Suprapubic skin (tissue), 4 donors: ENCODE measurements at regions not wholly inside any gene's neighbourhood (a gene's known extent, or its start where the extent isn't known, plus 50 kb on each side); places are given as distances from the start of the nearest gene placed in this dataset.

ENCODE experiments used
- DNase-seq, 2 donors: peaks; one replicate each; pipeline ENCODE4 v3.0.0-alpha.2; 2019; ENCODE audit warnings: low spot score in 2 of 2
- H3K27ac ChIP-seq: fragments of 200-600 bp; sonication (generic); one replicate; pipeline ENCODE4 v1.5.1; 2019
- H3K27me3 ChIP-seq: fragments of 200-600 bp; sonication (generic); one replicate; pipeline ENCODE4 v1.5.1; 2019
- H3K36me3 ChIP-seq: fragments of 200-600 bp; sonication (generic); one replicate; pipeline ENCODE4 v1.5.1; 2019
- H3K4me1 ChIP-seq: fragments of 200-600 bp; sonication (generic); one replicate; pipeline ENCODE4 v1.5.1; 2019
- H3K4me3 ChIP-seq: fragments of 200-600 bp; sonication (generic); one replicate; pipeline ENCODE4 v1.5.1; 2019; ENCODE audit warnings: mild to moderate bottlenecking
- H3K9me3 ChIP-seq: fragments of 200-600 bp; sonication (generic); one replicate; pipeline ENCODE4 v1.5.1; 2019
- CTCF ChIP-seq, 2 donors: fragments of 200-600 bp in 1 of 2; fragments of 450-650 bp in 1 of 2; sonication (generic) in 1 of 2; IDR thresholded peaks; one replicate each; pipeline ENCODE4 v1.5.1; 2016 to 2019; ENCODE audit warnings: antibody characterized with exemption in 2 of 2, mild to moderate bottlenecking in 1 of 2, moderate library complexity in 1 of 2
- EP300 ChIP-seq: sonication (generic); formaldehyde crosslinking; IDR thresholded peaks from one replicate; pipeline ENCODE4 v1.6.1; 2017; ENCODE audit warnings: antibody characterized with exemption
- POLR2A ChIP-seq, 2 donors: fragments of 450-650 bp; IDR thresholded peaks; one replicate each; pipeline ENCODE4 v1.6.1; 2017; ENCODE audit warnings: antibody characterized with exemption in 2 of 2, mild to moderate bottlenecking in 2 of 2, moderate library complexity in 2 of 2
- POLR2AphosphoS5 ChIP-seq, 3 donors: sonication (generic); formaldehyde crosslinking; IDR thresholded peaks; one replicate each; pipeline ENCODE4 v1.6.1; 2017; ENCODE audit warnings: antibody characterized with exemption in 3 of 3
- WGBS: methylation state at CpG from one replicate; pipeline ENCODE4 v1.1.5; 2018; 5-methylcytosine and 5-hydroxymethylcytosine counted together

- Histone ChIP-seq H3K27me3 (no peaks in the 10 kb centered on the region), H3K4me1 (no peaks in the 10 kb centered on the region), H3K4me3 (no peak overlapping the region), H3K27ac (no peak overlapping the region), H3K9me3 (no peaks in the 10 kb centered on the region), H3K36me3 (no peaks in the 10 kb centered on the region)
- 70% methylated on average over 4 of the region's 4 CpGs for WGBS
- no peak for TF ChIP-seq EP300
- no peak for TF ChIP-seq POLR2AphosphoS5 (IDR thresholded peaks at IDR 0.05)
- TF ChIP-seq POLR2A (IDR thresholded peaks at IDR 0.05), result no peak
- TF ChIP-seq CTCF (IDR thresholded peaks at IDR 0.05), result no peak
- DNase-seq, result no peak
These were observed 190.6 kb downstream of the HIBADH start for GRCh38 chr7:27472043-27472442.
